Liver (tissue), 8 donors: ENCODE measurements at regions not wholly inside any gene's neighbourhood (a gene's known extent, or its start where the extent isn't known, plus 50 kb on each side); places are given as distances from the start of the nearest gene placed in this dataset.

ENCODE experiments used
- DNase-seq: peaks from one replicate; pipeline ENCODE4 v3.0.0-alpha.2; 2017; ENCODE audit warnings: low spot score
- H3K27ac ChIP-seq, 2 donors: one replicate each; pipeline ENCODE4 v1.7.0; 2013; ENCODE audit warnings: inconsistent platforms in 2 of 2, low read length in 2 of 2, control low read depth in 1 of 2, low read depth in 1 of 2, mild to moderate bottlenecking in 1 of 2
- H3K27me3 ChIP-seq, 4 donors: one replicate each; pipeline versions ENCODE4 v1.6.1 to v1.7.0; 2013; ENCODE audit warnings: low read length in 3 of 4, inconsistent platforms in 1 of 4, mild to moderate bottlenecking in 1 of 4, moderate library complexity in 1 of 4; ENCODE audit not compliant: control insufficient read depth in 4 of 4, insufficient read depth in 4 of 4
- H3K36me3 ChIP-seq, 4 donors: one replicate each; pipeline versions ENCODE4 v1.6.1 to v1.7.0; 2013; ENCODE audit warnings: low read length in 3 of 4, mild to moderate bottlenecking in 3 of 4, low read depth in 1 of 4, moderate library complexity in 1 of 4; ENCODE audit not compliant: control insufficient read depth in 4 of 4, insufficient read depth in 3 of 4
- H3K4me1 ChIP-seq, 4 donors: one replicate each; pipeline versions ENCODE4 v1.6.1 to v1.7.0; 2013; ENCODE audit warnings: low read length in 3 of 4, mild to moderate bottlenecking in 3 of 4, moderate library complexity in 1 of 4; ENCODE audit not compliant: control insufficient read depth in 4 of 4, insufficient read depth in 4 of 4
- H3K4me3 ChIP-seq, 3 donors: one replicate each; pipeline versions ENCODE4 v1.6.1 to v1.7.0; 2013; ENCODE audit warnings: low read length in 3 of 3, control low read depth in 1 of 3, low read depth in 1 of 3, mild to moderate bottlenecking in 1 of 3
- H3K9ac ChIP-seq, 2 donors: one replicate each; pipeline ENCODE4 v1.7.0; 2013; ENCODE audit warnings: low read length in 2 of 2, mild to moderate bottlenecking in 2 of 2, moderate library complexity in 2 of 2, control low read depth in 1 of 2, low read depth in 1 of 2
- H3K9me3 ChIP-seq, 4 donors: one replicate each; pipeline versions ENCODE4 v1.6.1 to v1.7.0; 2013; ENCODE audit warnings: low read length in 3 of 4; ENCODE audit not compliant: control insufficient read depth in 4 of 4
- EGR1 ChIP-seq, 2 donors: IDR thresholded peaks; 2 replicates each; pipeline ENCODE4 v1.6.1; 2016 to 2018; ENCODE audit warnings: antibody characterized with exemption in 2 of 2, low read depth in 2 of 2
- FOXA1 ChIP-seq: IDR thresholded peaks from 2 replicates; pipeline ENCODE4 v1.6.1; 2016; ENCODE audit warnings: antibody characterized with exemption
- FOXA2 ChIP-seq: IDR thresholded peaks from 2 replicates; pipeline ENCODE4 v1.6.1; 2016; ENCODE audit warnings: antibody characterized with exemption
- GABPA ChIP-seq, 2 donors: IDR thresholded peaks in 1 of 2; conservative IDR thresholded peaks in 1 of 2; 2 replicates each; pipeline ENCODE4 v1.6.1; 2016; ENCODE audit warnings: antibody characterized with exemption in 2 of 2, mild to moderate bottlenecking in 1 of 2, moderate library complexity in 1 of 2
- HNF4A ChIP-seq, 2 donors: conservative IDR thresholded peaks; 2 replicates each; pipeline ENCODE4 v1.6.1; 2016; ENCODE audit warnings: antibody characterized with exemption in 2 of 2, mild to moderate bottlenecking in 2 of 2
- HNF4G ChIP-seq: IDR thresholded peaks from 2 replicates; pipeline ENCODE4 v1.6.1; 2016; ENCODE audit warnings: antibody characterized with exemption
- JUND ChIP-seq, 2 donors: IDR thresholded peaks; 2 replicates each; pipeline ENCODE4 v1.6.1; 2016; ENCODE audit warnings: antibody characterized with exemption in 2 of 2
- NR2F2 ChIP-seq: IDR thresholded peaks from 2 replicates; pipeline ENCODE4 v1.6.1; 2016; ENCODE audit warnings: antibody characterized with exemption
- RAD21 ChIP-seq, 2 donors: IDR thresholded peaks; 2 replicates each; pipeline ENCODE4 v1.6.1; 2016; ENCODE audit warnings: antibody characterized with exemption in 2 of 2, mild to moderate bottlenecking in 2 of 2
- RXRA ChIP-seq, 2 donors: IDR thresholded peaks; 2 replicates each; pipeline ENCODE4 v1.6.1; 2017 to 2018; ENCODE audit warnings: antibody characterized with exemption in 2 of 2, mild to moderate bottlenecking in 1 of 2
- SP1 ChIP-seq: IDR thresholded peaks from 2 replicates; pipeline ENCODE4 v1.6.1; 2018; ENCODE audit warnings: antibody characterized with exemption, mild to moderate bottlenecking
- TAF1 ChIP-seq: conservative IDR thresholded peaks from 2 replicates; pipeline ENCODE4 v1.6.1; 2016; ENCODE audit warnings: antibody characterized with exemption, mild to moderate bottlenecking
- YY1 ChIP-seq: IDR thresholded peaks from 2 replicates; pipeline ENCODE4 v1.6.1; 2016; ENCODE audit warnings: antibody characterized with exemption, mild to moderate bottlenecking
- WGBS: extraction: QIAGEN DNeasy Blood & Tissue Kit; methylation state at CpG from one replicate; pipeline ENCODE4 v1.1.7; 2013; 5-methylcytosine and 5-hydroxymethylcytosine counted together
- TF ChIP-seq, protein P1 (sequence below): IDR thresholded peaks from 2 replicates; pipeline ENCODE4 v1.6.1; 2016; ENCODE audit warnings: antibody characterized with exemption
- TF ChIP-seq, protein P2 (sequence below): IDR thresholded peaks from 2 replicates; pipeline ENCODE4 v1.6.1; 2016; ENCODE audit warnings: antibody characterized with exemption
- TF ChIP-seq, protein P3 (sequence below): fragments of 150-350 bp; IDR thresholded peaks from 2 replicates; pipeline ENCODE4 v1.5.1; 2017; ENCODE audit warnings: improper control_type of control experiment, low read depth, low read length; ENCODE audit not compliant: missing input control
- TF ChIP-seq, protein P4 (sequence below): IDR thresholded peaks from 2 replicates; pipeline ENCODE4 v1.6.1; 2016; ENCODE audit warnings: antibody characterized with exemption, mild to moderate bottlenecking
- TF ChIP-seq, protein P5 (sequence below): IDR thresholded peaks from 2 replicates; pipeline ENCODE4 v1.6.1; 2016; ENCODE audit warnings: antibody characterized with exemption
- donor health status: healthy.
- donor health status: healthy.
- donor health status: healthy.
- donor health status: healthy.
- donor health status: healthy.

DNA sequence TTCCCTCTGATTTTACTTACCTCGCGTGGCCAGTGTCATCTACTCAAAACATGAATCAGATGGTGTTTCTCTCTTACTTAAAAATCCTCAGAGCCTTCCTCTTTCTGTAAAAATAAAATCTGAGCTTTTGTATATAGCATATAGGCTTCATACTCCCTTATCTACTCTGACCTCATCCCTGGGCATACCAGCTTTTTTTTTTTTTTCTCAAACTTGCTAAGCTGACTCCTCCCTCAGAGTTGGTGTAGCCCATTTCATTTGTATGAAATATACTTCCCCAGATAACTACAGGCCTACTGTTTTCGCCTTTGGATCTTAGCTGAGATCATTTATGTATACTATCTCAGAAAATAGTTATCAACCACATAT is 648.9 kb upstream of the ALCAM start:
- TF ChIP-seq, protein P1, sequence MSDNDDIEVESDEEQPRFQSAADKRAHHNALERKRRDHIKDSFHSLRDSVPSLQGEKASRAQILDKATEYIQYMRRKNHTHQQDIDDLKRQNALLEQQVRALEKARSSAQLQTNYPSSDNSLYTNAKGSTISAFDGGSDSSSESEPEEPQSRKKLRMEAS, result no peak
- TF ChIP-seq TAF1 (no peak), GABPA (IDR thresholded peaks at IDR 0.05 in 1 of 2, conservative IDR thresholded peaks at IDR 0.05 in 1 of 2) (no peak), RAD21 (IDR thresholded peaks at IDR 0.05) (no peak), FOXA2 (no peak), HNF4A (conservative IDR thresholded peaks at IDR 0.05) (no peak), YY1 (no peak), FOXA1 (no peak), JUND (IDR thresholded peaks at IDR 0.05) (no peak), HNF4G (no peak), RXRA (IDR thresholded peaks at IDR 0.05) (no peak), EGR1 (IDR thresholded peaks at IDR 0.05; ENCODE audit: low read depth in 2 of 2) (no peak), SP1 (no peak)
- TF ChIP-seq, protein P2, sequence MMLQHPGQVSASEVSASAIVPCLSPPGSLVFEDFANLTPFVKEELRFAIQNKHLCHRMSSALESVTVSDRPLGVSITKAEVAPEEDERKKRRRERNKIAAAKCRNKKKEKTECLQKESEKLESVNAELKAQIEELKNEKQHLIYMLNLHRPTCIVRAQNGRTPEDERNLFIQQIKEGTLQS, result no peak
- TF ChIP-seq, protein P3, sequence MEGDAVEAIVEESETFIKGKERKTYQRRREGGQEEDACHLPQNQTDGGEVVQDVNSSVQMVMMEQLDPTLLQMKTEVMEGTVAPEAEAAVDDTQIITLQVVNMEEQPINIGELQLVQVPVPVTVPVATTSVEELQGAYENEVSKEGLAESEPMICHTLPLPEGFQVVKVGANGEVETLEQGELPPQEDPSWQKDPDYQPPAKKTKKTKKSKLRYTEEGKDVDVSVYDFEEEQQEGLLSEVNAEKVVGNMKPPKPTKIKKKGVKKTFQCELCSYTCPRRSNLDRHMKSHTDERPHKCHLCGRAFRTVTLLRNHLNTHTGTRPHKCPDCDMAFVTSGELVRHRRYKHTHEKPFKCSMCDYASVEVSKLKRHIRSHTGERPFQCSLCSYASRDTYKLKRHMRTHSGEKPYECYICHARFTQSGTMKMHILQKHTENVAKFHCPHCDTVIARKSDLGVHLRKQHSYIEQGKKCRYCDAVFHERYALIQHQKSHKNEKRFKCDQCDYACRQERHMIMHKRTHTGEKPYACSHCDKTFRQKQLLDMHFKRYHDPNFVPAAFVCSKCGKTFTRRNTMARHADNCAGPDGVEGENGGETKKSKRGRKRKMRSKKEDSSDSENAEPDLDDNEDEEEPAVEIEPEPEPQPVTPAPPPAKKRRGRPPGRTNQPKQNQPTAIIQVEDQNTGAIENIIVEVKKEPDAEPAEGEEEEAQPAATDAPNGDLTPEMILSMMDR, result no peak
- H3K27me3 ChIP-seq, result no peaks in the 10 kb centered on the region
- no peak overlapping the region for H3K9ac ChIP-seq
- DNase-seq, result no peak
- no peaks in the 10 kb centered on the region for H3K4me1 ChIP-seq
- WGBS, result 82% methylated on average over 3 of the region's 3 CpGs
- H3K27ac ChIP-seq, result no peak overlapping the region
- no peaks in the 10 kb centered on the region for H3K36me3 ChIP-seq
- H3K9me3 ChIP-seq, result no peaks in the 10 kb centered on the region
- no peak overlapping the region for H3K4me3 ChIP-seq

DNA sequence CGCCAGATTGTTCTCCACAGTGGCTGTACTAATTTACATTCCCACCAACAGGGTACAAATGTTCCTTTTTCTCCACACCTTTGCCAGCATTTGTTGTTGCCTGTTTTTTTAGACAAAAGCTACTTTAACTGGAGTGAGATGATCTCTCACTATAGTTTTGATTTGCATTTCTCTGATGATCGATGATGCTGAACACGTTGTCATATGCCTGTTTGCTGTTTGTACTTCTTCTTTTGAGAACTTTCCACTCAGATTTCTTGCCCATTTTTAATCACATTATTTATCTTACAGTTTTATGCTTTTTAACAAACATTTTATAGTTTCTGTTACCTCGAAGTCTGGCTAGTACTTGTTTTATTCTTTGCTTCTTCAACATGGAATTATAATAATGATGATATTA is 643.7 kb upstream of the ALCAM start:
- Histone ChIP-seq H3K9me3 (no peaks in the 10 kb centered on the region), H3K9ac (no peak overlapping the region), H3K27ac (no peak overlapping the region), H3K4me1 (no peaks in the 10 kb centered on the region), H3K27me3 (no peaks in the 10 kb centered on the region), H3K4me3 (no peak overlapping the region), H3K36me3 (no peaks in the 10 kb centered on the region)
- no peak for TF ChIP-seq RXRA (IDR thresholded peaks at IDR 0.05)
- TF ChIP-seq, protein P2, result no peak
- TF ChIP-seq HNF4A (conservative IDR thresholded peaks at IDR 0.05), result no peak
- TF ChIP-seq RAD21 (IDR thresholded peaks at IDR 0.05), result no peak
- TF ChIP-seq FOXA1, result no peak
- TF ChIP-seq, protein P1, result no peak
- no peak for TF ChIP-seq EGR1 (IDR thresholded peaks at IDR 0.05; ENCODE audit: low read depth in 2 of 2)
- TF ChIP-seq, protein P4, sequence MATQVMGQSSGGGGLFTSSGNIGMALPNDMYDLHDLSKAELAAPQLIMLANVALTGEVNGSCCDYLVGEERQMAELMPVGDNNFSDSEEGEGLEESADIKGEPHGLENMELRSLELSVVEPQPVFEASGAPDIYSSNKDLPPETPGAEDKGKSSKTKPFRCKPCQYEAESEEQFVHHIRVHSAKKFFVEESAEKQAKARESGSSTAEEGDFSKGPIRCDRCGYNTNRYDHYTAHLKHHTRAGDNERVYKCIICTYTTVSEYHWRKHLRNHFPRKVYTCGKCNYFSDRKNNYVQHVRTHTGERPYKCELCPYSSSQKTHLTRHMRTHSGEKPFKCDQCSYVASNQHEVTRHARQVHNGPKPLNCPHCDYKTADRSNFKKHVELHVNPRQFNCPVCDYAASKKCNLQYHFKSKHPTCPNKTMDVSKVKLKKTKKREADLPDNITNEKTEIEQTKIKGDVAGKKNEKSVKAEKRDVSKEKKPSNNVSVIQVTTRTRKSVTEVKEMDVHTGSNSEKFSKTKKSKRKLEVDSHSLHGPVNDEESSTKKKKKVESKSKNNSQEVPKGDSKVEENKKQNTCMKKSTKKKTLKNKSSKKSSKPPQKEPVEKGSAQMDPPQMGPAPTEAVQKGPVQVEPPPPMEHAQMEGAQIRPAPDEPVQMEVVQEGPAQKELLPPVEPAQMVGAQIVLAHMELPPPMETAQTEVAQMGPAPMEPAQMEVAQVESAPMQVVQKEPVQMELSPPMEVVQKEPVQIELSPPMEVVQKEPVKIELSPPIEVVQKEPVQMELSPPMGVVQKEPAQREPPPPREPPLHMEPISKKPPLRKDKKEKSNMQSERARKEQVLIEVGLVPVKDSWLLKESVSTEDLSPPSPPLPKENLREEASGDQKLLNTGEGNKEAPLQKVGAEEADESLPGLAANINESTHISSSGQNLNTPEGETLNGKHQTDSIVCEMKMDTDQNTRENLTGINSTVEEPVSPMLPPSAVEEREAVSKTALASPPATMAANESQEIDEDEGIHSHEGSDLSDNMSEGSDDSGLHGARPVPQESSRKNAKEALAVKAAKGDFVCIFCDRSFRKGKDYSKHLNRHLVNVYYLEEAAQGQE, result no peak
- TF ChIP-seq SP1, result no peak
- no peak for TF ChIP-seq YY1
- no peak for TF ChIP-seq GABPA (IDR thresholded peaks at IDR 0.05 in 1 of 2, conservative IDR thresholded peaks at IDR 0.05 in 1 of 2)
- TF ChIP-seq, protein P3, result no peak
- TF ChIP-seq TAF1, result no peak
- no peak for TF ChIP-seq FOXA2
- TF ChIP-seq, protein P5, sequence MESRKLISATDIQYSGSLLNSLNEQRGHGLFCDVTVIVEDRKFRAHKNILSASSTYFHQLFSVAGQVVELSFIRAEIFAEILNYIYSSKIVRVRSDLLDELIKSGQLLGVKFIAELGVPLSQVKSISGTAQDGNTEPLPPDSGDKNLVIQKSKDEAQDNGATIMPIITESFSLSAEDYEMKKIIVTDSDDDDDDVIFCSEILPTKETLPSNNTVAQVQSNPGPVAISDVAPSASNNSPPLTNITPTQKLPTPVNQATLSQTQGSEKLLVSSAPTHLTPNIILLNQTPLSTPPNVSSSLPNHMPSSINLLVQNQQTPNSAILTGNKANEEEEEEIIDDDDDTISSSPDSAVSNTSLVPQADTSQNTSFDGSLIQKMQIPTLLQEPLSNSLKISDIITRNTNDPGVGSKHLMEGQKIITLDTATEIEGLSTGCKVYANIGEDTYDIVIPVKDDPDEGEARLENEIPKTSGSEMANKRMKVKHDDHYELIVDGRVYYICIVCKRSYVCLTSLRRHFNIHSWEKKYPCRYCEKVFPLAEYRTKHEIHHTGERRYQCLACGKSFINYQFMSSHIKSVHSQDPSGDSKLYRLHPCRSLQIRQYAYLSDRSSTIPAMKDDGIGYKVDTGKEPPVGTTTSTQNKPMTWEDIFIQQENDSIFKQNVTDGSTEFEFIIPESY, result no peak
- no peak for TF ChIP-seq NR2F2
- no peak for TF ChIP-seq JUND (IDR thresholded peaks at IDR 0.05)
- no peak for TF ChIP-seq HNF4G
- DNase-seq, result no peak
- 69% methylated on average over 4 of the region's 4 CpGs for WGBS
